SK-N-SH treated with all-trans-retinoic acid at 6 μM for 48 hours (cell line): ENCODE measurements at regions not wholly inside any gene's neighbourhood (a gene's known extent, or its start where the extent isn't known, plus 50 kb on each side); places are given as distances from the start of the nearest gene placed in this dataset.

Experiments
- BACH2 ChIP-seq: fragments of 250-450 bp; sonication (Bioruptor Pico); IDR thresholded peaks from 2 replicates; pipeline ENCODE4 v1.9.0; 2021; ENCODE audit warnings: mild to moderate bottlenecking, borderline replicate concordance
- ISL1 ChIP-seq: fragments of 250-450 bp; sonication (Bioruptor Pico); IDR thresholded peaks from 2 replicates; pipeline ENCODE4 v2.1.2; 2022; ENCODE audit warnings: mild to moderate bottlenecking, moderate library complexity
- PATZ1 ChIP-seq: fragments of 250-450 bp; sonication (Bioruptor Pico); IDR thresholded peaks from 2 replicates; pipeline ENCODE4 v1.8.0; 2020; ENCODE audit warnings: mild to moderate bottlenecking, moderate library complexity, borderline replicate concordance
- RARB ChIP-seq: fragments of 250-450 bp; sonication (Bioruptor Pico); IDR thresholded peaks from 2 replicates; pipeline ENCODE4 v1.8.0; 2021; ENCODE audit warnings: mild to moderate bottlenecking, moderate library complexity
- ZNF70 ChIP-seq: fragments of 450-650 bp; formaldehyde crosslinking; IDR thresholded peaks from 2 replicates; pipeline ENCODE4 v1.5.0; 2020; ENCODE audit warnings: mild to moderate bottlenecking, moderate library complexity

GRCh38 chr11:70799386-70799785, 401.1 kb downstream of the CTTN start:
- TF ChIP-seq RARB (CRISPR knock-in tag) (no peak), PATZ1 (CRISPR knock-in tag) (no peak), ZNF70 (CRISPR knock-in tag) (no peak), BACH2 (CRISPR knock-in tag) (no peak), ISL1 (CRISPR knock-in tag) (no peak)
